Right lobe of liver (tissue), 4 donors: ENCODE measurements at regions not wholly inside any gene's neighbourhood (a gene's known extent, or its start where the extent isn't known, plus 50 kb on each side); places are given as distances from the start of the nearest gene placed in this dataset.

Source experiments
- CTCF ChIP-seq, 4 donors: fragments of 200-600 bp in 3 of 4; fragments of 450-650 bp in 1 of 4; IDR thresholded peaks; one replicate each; pipeline versions ENCODE4 v1.5.1 to v1.8.0; 2016 to 2022; ENCODE audit warnings: antibody characterized with exemption in 4 of 4, mild to moderate bottlenecking in 2 of 4
- POLR2A ChIP-seq: fragments of 450-650 bp; IDR thresholded peaks from one replicate; pipeline ENCODE4 v1.6.1; 2017; ENCODE audit warnings: antibody characterized with exemption, mild to moderate bottlenecking
- donor health status: DM: no; HTN: no; CAD: no.
- donor health status: DM: no; HTN: no; CAD: no.
- donor health status: DM: no; HTN: yes; CAD: no.

DNA sequence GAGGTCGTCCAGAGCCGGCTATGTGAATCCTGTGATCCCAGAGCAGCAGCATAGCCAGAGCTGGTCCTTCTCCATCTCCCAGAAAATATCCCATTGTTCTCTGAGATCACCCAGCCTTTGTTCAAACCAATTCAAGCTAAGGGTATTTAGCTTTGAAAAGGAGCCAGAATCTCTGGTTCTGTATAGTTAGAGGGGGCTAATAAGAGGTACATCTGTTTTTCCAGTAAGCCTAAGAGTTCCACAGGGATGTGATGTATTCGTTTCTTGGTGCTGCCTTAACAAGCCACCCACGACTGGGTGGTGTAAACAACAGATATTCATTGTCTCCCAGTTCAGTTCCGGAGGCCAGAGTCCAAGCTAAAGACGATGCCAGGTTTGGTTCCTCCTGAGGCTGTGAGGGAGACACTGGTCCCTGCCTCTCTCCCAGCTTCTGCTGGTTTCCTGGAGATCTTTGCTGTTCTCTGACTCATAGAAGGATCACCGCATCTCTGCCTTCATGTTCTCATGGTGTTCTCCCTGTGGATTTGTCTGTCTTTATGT lies 344.8 kb downstream of the MTRR start:
- TF ChIP-seq CTCF (IDR thresholded peaks at IDR 0.05), result no peak
- no peak for TF ChIP-seq POLR2A
